GM18511 (cell line): ENCODE measurements at regions not wholly inside any gene's neighbourhood (a gene's known extent, or its start where the extent isn't known, plus 50 kb on each side); places are given as distances from the start of the nearest gene placed in this dataset.

ENCODE experiments used
- ATAC-seq: cut with Tn5 transposase; IDR thresholded peaks from one replicate; pipeline ENCODE4 v1.9.1; 2021; ENCODE audit warnings: mild to moderate bottlenecking, moderate library complexity; ENCODE audit not compliant: unreplicated experiment

DNA sequence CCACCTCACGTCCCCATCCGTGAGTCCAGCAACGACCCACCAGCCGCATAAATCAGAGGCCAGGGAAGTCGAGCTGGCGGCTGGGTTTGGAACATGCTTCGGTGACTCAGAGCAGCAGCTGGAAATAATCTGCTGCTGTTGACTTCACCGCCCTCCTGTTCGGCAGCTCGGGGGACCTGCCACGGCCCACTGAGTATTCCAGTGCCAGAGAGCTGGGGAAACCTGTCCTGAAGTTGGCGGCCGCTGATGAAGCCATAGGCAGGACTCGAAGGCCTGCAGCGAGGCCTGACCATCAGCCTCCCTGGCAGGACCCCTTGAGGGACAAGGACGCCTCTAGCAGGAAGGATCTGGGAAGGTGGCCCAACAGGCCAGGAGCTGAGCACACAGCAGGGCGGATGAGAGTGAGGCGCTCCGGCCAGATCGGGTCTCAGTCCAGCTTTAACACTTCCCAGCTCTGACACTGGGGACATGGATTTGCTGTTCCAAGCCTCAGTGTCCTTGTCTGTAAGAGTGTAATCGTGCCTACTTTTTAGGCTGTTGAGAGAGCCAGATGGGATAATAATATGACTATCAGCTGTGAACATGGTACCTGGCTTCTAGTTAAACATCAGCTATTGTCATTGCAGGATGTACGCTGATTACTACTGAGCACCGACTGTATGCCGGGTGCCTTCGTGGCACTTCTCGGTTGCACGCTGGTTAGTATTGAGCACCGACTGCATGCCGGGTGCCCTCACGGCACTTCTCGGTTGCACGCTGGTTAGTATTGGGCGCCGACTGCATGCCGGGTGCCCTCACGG, 50.4 kb upstream of the CIBAR2 start:
- no peak for ATAC-seq

GRCh38 chr16:85163278-85164112, 51.2 kb upstream of the CIBAR2 start:
- no peak for ATAC-seq

DNA sequence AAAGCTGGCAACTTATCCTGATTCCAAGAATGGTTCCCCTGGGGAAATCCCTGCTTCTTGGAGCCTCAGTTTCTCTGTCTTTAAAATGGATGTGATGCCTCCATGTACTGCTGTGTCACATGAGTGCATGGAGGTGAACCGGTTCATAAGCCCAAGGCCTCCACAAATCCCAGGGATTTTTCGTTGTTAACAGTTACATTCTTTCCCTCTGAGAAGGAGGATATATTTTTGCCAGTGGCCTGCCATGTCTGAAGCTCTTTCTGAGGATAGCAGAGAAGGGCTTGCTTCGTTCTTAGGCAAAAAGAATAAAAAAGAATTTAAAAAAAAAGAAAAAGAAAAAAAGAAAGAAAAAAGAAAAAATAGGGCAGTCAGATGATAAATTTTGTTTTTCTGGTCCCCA, 52.2 kb upstream of the CIBAR2 start:
- ATAC-seq: no peak

GRCh38 chr16:85164838-85165516, 52.7 kb upstream of the CIBAR2 start:
- no peak for ATAC-seq

DNA sequence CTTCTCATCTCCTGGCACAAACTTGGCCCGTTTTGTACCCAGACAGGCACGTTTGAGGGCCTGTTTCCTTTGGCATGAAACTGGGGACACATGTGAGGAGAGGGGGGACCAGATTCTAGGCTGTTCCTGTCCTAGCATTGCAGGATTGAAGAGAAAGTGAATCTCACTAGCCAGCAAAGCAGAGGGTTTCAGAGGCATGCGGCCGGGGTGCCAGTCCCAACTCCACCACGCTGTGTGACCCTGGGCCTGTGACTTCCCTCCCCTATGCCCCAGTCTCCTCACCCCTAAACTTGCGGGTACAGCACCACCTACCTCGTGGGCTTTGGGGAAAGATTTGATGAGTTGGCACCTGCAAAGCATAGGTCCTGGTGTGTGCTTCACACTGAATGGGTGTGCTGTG, 53.5 kb upstream of the CIBAR2 start:
- ATAC-seq: no peak

GRCh38 chr16:85166281-85166680, 54.0 kb upstream of the CIBAR2 start:
- no peak for ATAC-seq

DNA sequence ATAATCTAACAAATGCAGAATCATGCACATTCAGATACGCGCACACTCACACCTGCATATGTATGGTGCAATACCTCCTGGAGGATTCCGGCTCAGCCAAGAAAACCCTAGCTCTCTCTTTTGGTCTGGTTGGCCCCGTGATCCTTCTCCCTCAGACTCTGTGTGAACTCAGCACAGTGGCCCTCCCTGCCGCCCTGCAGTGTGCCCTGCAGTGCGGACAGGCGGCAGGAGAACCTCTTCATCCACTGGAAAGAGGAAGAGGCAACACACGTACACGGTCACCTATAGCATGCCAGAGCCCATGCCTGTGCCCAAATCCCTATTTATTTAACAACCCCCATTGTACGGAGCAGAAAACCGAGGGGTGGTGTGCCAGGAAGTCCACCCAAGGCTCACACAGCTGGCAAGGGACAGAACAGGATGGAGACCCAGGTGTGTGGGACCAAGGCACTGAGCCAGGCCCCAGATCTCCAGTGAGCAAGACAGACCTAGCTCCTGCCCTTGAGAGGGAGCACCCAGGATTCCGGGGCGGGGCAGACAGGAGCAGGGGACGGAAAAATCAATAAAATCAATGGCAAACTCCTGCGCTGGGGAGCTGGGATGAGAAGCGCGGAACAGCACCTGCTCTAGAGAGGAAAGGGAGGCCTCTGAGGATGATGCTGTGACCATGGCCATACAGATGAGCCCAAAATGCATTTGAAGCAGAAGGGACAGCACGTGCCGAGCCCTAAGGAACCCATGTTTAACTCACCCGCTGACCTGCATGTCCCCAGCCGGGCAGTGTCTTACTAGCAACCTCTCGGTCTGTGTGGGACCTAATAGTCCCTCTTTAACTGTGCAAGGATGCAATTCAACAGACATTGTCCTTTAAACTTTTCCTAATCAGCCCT, 54.7 kb upstream of the CIBAR2 start:
- no peak for ATAC-seq

DNA sequence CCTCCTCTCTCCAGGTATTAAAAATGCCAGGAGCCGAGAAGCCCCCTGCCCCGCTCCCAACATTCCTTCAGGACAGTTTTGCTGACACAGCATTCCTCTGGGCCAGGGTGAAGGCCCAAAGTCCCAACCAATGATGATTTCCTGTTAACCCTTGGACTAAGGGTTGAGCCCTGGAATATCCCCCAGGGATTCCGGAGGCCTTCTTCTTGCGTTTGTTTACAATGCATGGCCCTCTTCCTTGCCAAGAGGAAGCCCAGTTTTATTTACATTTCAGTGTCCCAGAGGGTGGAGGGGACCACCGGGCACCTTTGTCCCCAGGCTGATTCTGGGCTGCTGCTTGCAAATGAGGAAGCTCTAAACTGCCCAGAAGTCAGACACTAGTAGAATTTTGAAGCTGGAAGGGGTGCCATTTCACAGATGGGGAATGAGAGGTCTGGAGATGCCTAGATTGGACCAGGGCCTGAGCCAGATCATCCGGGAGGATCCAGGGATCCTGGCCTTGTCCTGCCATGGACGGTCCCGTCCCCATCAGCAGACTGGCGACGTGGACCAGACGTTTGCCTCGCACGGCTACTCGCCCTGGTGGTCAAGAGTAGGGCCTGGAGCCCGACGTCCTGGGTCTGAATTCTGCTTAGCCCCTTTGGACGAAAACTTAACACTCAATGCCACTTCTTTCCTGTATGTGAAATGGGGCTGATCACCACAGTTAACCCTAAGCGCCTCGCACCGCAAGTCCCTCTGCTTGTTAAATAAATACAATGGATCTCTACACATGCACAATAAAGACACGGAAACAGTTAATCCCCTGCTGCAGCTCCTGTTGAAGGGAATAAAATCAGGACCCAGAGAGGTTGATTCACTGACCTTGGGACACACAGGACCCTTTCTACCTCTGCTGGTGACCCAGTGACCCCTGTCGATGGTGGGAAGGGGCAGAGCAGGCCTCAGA, 55.6 kb upstream of the CIBAR2 start:
- no peak for ATAC-seq

DNA sequence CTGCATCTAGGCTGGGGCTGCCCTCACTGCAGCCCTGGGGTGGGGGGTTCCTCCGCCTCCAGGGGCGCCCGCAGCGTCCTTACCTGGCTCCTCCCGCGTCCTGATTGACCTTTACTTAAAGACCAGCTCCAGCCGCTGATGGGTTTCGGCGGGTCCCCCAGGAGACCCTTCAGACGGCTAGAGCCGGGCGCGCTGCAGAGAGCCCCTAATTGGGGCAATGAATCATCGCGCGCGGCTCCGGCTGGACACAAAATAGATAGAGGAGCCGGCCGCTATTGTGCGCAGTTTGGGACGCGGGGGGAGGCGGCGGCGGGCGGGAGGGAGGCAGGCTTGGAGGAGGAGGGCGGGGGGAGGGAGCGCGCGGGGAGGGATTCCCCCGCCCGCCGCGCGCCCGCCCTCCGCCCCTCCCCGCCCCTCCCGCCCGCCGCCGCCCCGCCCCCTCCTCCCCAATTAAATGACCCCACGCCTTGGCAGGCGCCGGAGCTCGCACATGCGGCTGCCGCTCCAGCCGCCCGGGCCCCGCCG, 56.5 kb upstream of the CIBAR2 start:
- no peak for ATAC-seq

GRCh38 chr16:85169333-85170065, 57.2 kb upstream of the CIBAR2 start:
- no peak for ATAC-seq

DNA sequence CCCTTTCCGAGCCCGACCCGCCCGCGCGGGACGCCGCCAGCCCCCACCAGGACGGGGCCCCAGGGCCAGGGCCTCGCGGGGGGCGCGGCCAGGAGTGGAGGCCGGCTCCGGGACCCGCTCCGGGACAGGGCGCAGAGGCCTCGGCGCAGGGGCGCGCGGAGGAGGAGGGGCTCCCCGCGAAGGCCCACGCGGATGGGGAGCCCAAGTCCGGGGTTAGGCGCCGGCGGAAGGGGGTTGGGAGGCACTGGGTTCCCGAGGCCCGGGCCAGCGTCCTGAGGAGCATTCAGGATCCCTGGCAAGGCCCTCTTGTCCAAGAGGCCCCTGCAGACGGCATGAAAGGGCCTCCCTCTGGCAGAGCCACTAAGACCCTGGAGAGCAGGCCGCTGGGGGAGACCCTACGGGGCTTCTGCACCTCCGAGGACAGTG, 57.8 kb upstream of the CIBAR2 start:
- no peak for ATAC-seq

GRCh38 chr16:85170590-85171003, 58.3 kb upstream of the CIBAR2 start:
- no peak for ATAC-seq

GRCh38 chr16:85171004-85171758, 58.9 kb upstream of the CIBAR2 start:
- no peak for ATAC-seq

- no peak for ATAC-seq
Observed at GRCh38 chr16:85171759-85172454, 59.6 kb upstream of the CIBAR2 start.

GRCh38 chr16:85172455-85173145, 60.3 kb upstream of the CIBAR2 start:
- no peak for ATAC-seq

- no peak for ATAC-seq
Observed at GRCh38 chr16:85173146-85173980, 61.1 kb upstream of the CIBAR2 start.
